A673 (cell line): ENCODE measurements at regions not wholly inside any gene's neighbourhood (a gene's known extent, or its start where the extent isn't known, plus 50 kb on each side); places are given as distances from the start of the nearest gene placed in this dataset.

Experiments
- BruUV-seq: library from RNA; stranded (reverse); fragments of 400-500 nt; replicated peaks from 2 replicates; lab custom pipeline; 2021; lab: Mats Ljungman, UMichigan
- CTCF ChIA-PET: fragments of 300-600 bp; sonication (Branson Sonifier 250); formaldehyde crosslinking; loops from one replicate; lab custom pipeline; 2022; ENCODE audit warnings: antibody characterized with exemption; lab: Charles Lee
- POLR2A ChIA-PET: fragments of 300-600 bp; sonication (Branson Sonifier 250); formaldehyde crosslinking; loops from one replicate; lab custom pipeline; 2022; ENCODE audit warnings: antibody characterized with exemption; ENCODE audit not compliant: low non-redundant PET; lab: Charles Lee
- DNase-seq: peaks from one replicate; pipeline ENCODE4 v3.0.0-alpha.2; 2015; ENCODE audit warnings: low spot score
- H3K27ac ChIP-seq: fragments of 200-600 bp; sonication (generic); 2 replicates; pipeline ENCODE4 v1.5.1; 2016; ENCODE audit warnings: mixed run types, low read depth, mild to moderate bottlenecking, mixed read lengths, antibody characterized with exemption, low read length; ENCODE audit not compliant: poor library complexity, severe bottlenecking
- H3K27me3 ChIP-seq: fragments of 200-600 bp; sonication (generic); replicated peaks from 2 replicates; pipeline ENCODE4 v1.6.1; 2017; ENCODE audit warnings: mixed run types, low read depth, mild to moderate bottlenecking, mixed read lengths, antibody characterized with exemption, low read length; ENCODE audit not compliant: insufficient read depth, poor library complexity
- H3K36me3 ChIP-seq: fragments of 200-600 bp; sonication (generic); 2 replicates; pipeline ENCODE4 v1.6.1; 2016; ENCODE audit warnings: mixed run types, mild to moderate bottlenecking, mixed read lengths, antibody characterized with exemption, low read length; ENCODE audit not compliant: insufficient read depth, poor library complexity, severe bottlenecking
- H3K4me1 ChIP-seq: fragments of 200-600 bp; sonication (generic); 2 replicates; pipeline ENCODE4 v1.6.1; 2017; ENCODE audit warnings: mixed run types, mild to moderate bottlenecking, mixed read lengths, antibody characterized with exemption, low read length; ENCODE audit not compliant: insufficient read depth, poor library complexity, severe bottlenecking
- H3K4me3 ChIP-seq: fragments of 200-600 bp; sonication (generic); 2 replicates; pipeline ENCODE4 v1.5.1; 2016; ENCODE audit warnings: low read depth, mixed run types, mild to moderate bottlenecking, mixed read lengths, low read length; ENCODE audit not compliant: poor library complexity, severe bottlenecking
- H3K9me3 ChIP-seq: fragments of 200-600 bp; sonication (generic); 2 replicates; pipeline ENCODE4 v1.6.1; 2016; ENCODE audit warnings: mixed run types, low read depth, mild to moderate bottlenecking, mixed read lengths, antibody characterized with exemption, low read length; ENCODE audit not compliant: poor library complexity, severe bottlenecking
- EZH2 ChIP-seq: fragments of 200-600 bp; sonication (generic); IDR thresholded peaks from 2 replicates; pipeline ENCODE4 v1.6.1; 2017; ENCODE audit warnings: borderline replicate concordance, low read depth, mild to moderate bottlenecking, mixed read lengths, antibody characterized with exemption, low read length; ENCODE audit not compliant: poor library complexity, severe bottlenecking
- intact Hi-C: fragments of 100-400 bp; cut with micrococcal nuclease; formaldehyde crosslinking; loops from one replicate; pipeline ENCODE4 v1.10.0; 2022; ENCODE audit not compliant: unreplicated experiment
- TF ChIP-seq, protein P1 (sequence below): fragments of 300-800, 200-600 bp; sonication (generic); conservative IDR thresholded peaks from 2 replicates; pipeline ENCODE4 v1.5.1; 2017; ENCODE audit warnings: low read depth, mild to moderate bottlenecking, antibody characterized with exemption, low read length, moderate library complexity, mixed read lengths

DNA sequence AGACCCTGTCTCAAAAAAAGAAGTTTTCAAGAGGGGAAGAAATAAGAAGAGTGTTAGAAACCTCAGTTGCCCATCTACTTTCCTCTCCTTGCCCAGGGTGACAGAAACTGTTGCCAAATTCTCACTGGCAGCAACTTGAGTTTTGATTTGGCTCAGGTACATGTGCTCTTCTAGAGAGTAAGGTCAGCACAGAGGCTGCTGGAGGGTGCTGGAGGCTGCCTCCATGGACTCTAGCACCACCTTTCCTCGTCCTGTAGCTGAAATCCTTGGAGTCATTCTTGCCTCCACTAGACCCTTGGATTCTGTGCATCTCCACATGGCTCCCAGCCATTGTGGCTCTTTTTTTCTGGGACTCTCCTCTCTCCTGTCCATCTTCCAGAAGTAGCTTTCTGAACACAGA lies 149.1 kb downstream of the TM9SF2 start:
- no peaks in the 10 kb centered on the region for H3K36me3 ChIP-seq
- ChIA-PET POLR2A (no interaction called here), CTCF (no interaction called here)
- no TSS peak for BruUV-seq
- no peaks in the 10 kb centered on the region for H3K9me3 ChIP-seq
- H3K4me1 ChIP-seq: peaks cover 20% of the 10 kb centered on the region
- H3K27ac ChIP-seq: no peak overlapping the region
- TF ChIP-seq, protein P1, sequence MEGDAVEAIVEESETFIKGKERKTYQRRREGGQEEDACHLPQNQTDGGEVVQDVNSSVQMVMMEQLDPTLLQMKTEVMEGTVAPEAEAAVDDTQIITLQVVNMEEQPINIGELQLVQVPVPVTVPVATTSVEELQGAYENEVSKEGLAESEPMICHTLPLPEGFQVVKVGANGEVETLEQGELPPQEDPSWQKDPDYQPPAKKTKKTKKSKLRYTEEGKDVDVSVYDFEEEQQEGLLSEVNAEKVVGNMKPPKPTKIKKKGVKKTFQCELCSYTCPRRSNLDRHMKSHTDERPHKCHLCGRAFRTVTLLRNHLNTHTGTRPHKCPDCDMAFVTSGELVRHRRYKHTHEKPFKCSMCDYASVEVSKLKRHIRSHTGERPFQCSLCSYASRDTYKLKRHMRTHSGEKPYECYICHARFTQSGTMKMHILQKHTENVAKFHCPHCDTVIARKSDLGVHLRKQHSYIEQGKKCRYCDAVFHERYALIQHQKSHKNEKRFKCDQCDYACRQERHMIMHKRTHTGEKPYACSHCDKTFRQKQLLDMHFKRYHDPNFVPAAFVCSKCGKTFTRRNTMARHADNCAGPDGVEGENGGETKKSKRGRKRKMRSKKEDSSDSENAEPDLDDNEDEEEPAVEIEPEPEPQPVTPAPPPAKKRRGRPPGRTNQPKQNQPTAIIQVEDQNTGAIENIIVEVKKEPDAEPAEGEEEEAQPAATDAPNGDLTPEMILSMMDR: no peak
- TF ChIP-seq EZH2: no peak
- intact Hi-C loops: loop anchor here (10.0 kb wide), 1 partner anchor 1334 kb away; no protein-coding TSS in a partner anchor
- no peaks in the 10 kb centered on the region for H3K27me3 ChIP-seq
- no peak overlapping the region for H3K4me3 ChIP-seq
- DNase-seq: no peak

DNA sequence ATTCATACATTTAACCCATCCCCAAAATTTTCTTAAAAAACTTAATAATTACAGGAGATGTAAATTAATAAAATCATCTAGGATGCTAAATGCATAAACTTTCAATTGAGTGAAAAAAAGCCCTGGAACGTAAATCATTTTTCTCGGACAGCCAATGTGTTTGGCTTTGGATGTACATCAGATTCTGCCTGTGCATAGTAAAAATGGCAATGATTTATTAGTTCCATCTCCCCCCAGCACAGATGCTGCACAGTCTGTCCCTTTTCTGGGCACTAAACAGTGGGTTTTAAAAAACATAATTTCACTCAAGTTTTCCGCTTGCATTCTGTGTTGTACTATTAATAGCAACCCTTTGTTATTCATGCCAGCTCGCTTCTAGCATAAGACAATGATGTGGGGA lies 147.7 kb downstream of the TM9SF2 start:
- no TSS peak for BruUV-seq
- intact Hi-C loops: no loop called here
- Histone ChIP-seq H3K9me3 (no peaks in the 10 kb centered on the region), H3K36me3 (no peaks in the 10 kb centered on the region), H3K27me3 (no peaks in the 10 kb centered on the region), H3K27ac (no peak overlapping the region), H3K4me1 (peaks cover 20% of the 10 kb centered on the region), H3K4me3 (no peak overlapping the region)
- DNase-seq: no peak
- no peak for TF ChIP-seq EZH2
- TF ChIP-seq, protein P1: no peak
- POLR2A ChIA-PET: no interaction called here
- CTCF ChIA-PET: no interaction called here

DNA sequence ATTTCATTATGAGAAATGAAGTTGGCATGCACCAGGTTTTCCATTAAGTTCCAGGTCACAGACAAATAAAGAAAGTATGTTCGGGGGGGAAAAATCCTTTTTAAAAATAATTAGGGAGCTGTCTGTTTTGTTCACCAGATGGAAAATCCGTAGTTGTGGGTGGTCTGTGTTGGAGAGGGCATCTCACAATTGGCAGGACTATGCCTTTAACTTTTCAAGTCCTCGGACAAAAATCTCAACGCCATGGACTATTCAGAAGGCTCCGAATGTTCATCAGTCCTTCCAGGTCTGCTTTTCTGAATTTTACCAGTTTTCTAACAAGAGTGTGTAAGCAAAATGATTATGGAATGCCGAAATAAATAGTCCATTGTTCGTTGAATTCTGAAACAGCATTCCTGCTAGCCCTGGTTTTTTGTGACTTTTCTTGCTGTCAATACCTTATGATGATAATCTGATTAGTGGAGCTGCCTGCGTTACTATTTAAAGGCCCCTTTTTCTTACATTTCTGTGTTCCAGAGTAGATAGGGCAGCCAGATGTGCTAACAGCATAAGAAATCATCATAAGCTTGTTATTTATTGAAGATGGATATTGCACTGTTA lies 146.9 kb downstream of the TM9SF2 start:
- intact Hi-C loops: no loop called here
- no TSS peak for BruUV-seq
- no peak for TF ChIP-seq EZH2
- TF ChIP-seq, protein P1: no peak
- Histone ChIP-seq H3K4me3 (no peak overlapping the region), H3K27me3 (no peaks in the 10 kb centered on the region), H3K36me3 (no peaks in the 10 kb centered on the region), H3K27ac (no peak overlapping the region), H3K9me3 (no peaks in the 10 kb centered on the region), H3K4me1 (peaks cover 20% of the 10 kb centered on the region)
- ChIA-PET CTCF (no interaction called here), POLR2A (no interaction called here)
- DNase-seq: no peak
